Hepatocyte (in vitro differentiated cells): ENCODE measurements at regions not wholly inside any gene's neighbourhood (a gene's known extent, or its start where the extent isn't known, plus 50 kb on each side); places are given as distances from the start of the nearest gene placed in this dataset.
"Not testable (repeated sequence)": the region's sequence is repeated elsewhere in the genome, so short reads cannot be mapped to it uniquely, and the experiment has no call there.

Experiments
- DNase-seq: peaks from one replicate; pipeline ENCODE4 v3.0.0-alpha.2; 2016; ENCODE audit warnings: low spot score
- H2AFZ ChIP-seq: fragments of 200-600 bp; sonication (generic); 2 replicates; pipeline ENCODE4 v1.6.0; 2016; ENCODE audit warnings: antibody characterized with exemption, mild to moderate bottlenecking
- H3K27ac ChIP-seq: fragments of 200-600 bp; sonication (generic); 2 replicates; pipeline ENCODE4 v1.5.1; 2016; ENCODE audit warnings: mild to moderate bottlenecking
- H3K27me3 ChIP-seq: fragments of 200-600 bp; sonication (generic); 2 replicates; pipeline ENCODE4 v1.6.1; 2016
- H3K36me3 ChIP-seq: fragments of 200-600 bp; sonication (generic); replicated peaks from 2 replicates; pipeline ENCODE4 v1.5.1; 2016; ENCODE audit warnings: low read depth; ENCODE audit not compliant: insufficient read depth
- H3K4me1 ChIP-seq: fragments of 200-600 bp; sonication (generic); 2 replicates; pipeline ENCODE4 v1.5.1; 2016; ENCODE audit warnings: mild to moderate bottlenecking, moderate library complexity; ENCODE audit not compliant: insufficient read depth
- H3K4me2 ChIP-seq: fragments of 200-600 bp; sonication (generic); 2 replicates; pipeline ENCODE4 v1.6.0; 2016
- H3K4me3 ChIP-seq: fragments of 200-600 bp; sonication (generic); 2 replicates; pipeline ENCODE4 v1.5.1; 2016; ENCODE audit warnings: mild to moderate bottlenecking
- H3K79me2 ChIP-seq: fragments of 200-600 bp; sonication (generic); 2 replicates; pipeline ENCODE4 v1.6.0; 2017; ENCODE audit warnings: mild to moderate bottlenecking
- H3K9me2 ChIP-seq: fragments of 200-600 bp; sonication (generic); replicated peaks from 2 replicates; pipeline ENCODE4 v1.6.0; 2017; ENCODE audit warnings: mild to moderate bottlenecking; ENCODE audit not compliant: insufficient read depth
- H3K9me3 ChIP-seq: fragments of 200-600 bp; sonication (generic); 2 replicates; pipeline ENCODE4 v1.5.1; 2016; ENCODE audit warnings: low read depth, mild to moderate bottlenecking
- H4K20me1 ChIP-seq: fragments of 200-600 bp; sonication (generic); 2 replicates; pipeline ENCODE4 v1.6.0; 2016; ENCODE audit warnings: mild to moderate bottlenecking; ENCODE audit not compliant: insufficient read depth, poor library complexity, severe bottlenecking
- EZH2 ChIP-seq: fragments of 200-600 bp; sonication (generic); IDR thresholded peaks from 2 replicates; pipeline ENCODE4 v1.6.1; 2016; ENCODE audit warnings: antibody characterized with exemption, mild to moderate bottlenecking, borderline replicate concordance
- EZH2phosphoT487 ChIP-seq: fragments of 200-600 bp; sonication (generic); IDR thresholded peaks from one replicate; pipeline ENCODE4 v1.6.1; 2018; ENCODE audit warnings: antibody characterized with exemption, mild to moderate bottlenecking, low read depth, moderate library complexity; ENCODE audit not compliant: unreplicated experiment, severe bottlenecking
- WGBS: methylation state at CpG from one replicate; pipeline ENCODE4 v1.1.6; 2016; ENCODE audit warnings: low lambda C conversion rate; ENCODE audit errors: missing lambda C conversion rate; 5-methylcytosine and 5-hydroxymethylcytosine counted together
- TF ChIP-seq, protein P1 (sequence below): fragments of 200-600 bp; sonication (generic); IDR thresholded peaks from 2 replicates; pipeline ENCODE4 v1.5.1; 2016; ENCODE audit warnings: antibody characterized with exemption, mild to moderate bottlenecking; ENCODE audit not compliant: poor library complexity

GRCh38 chr10:27344568-27345454 is 104.2 kb upstream of the ACBD5 start:
- TF ChIP-seq, protein P1, sequence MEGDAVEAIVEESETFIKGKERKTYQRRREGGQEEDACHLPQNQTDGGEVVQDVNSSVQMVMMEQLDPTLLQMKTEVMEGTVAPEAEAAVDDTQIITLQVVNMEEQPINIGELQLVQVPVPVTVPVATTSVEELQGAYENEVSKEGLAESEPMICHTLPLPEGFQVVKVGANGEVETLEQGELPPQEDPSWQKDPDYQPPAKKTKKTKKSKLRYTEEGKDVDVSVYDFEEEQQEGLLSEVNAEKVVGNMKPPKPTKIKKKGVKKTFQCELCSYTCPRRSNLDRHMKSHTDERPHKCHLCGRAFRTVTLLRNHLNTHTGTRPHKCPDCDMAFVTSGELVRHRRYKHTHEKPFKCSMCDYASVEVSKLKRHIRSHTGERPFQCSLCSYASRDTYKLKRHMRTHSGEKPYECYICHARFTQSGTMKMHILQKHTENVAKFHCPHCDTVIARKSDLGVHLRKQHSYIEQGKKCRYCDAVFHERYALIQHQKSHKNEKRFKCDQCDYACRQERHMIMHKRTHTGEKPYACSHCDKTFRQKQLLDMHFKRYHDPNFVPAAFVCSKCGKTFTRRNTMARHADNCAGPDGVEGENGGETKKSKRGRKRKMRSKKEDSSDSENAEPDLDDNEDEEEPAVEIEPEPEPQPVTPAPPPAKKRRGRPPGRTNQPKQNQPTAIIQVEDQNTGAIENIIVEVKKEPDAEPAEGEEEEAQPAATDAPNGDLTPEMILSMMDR, result no peak
- TF ChIP-seq EZH2phosphoT487, result no peak
- no peak for TF ChIP-seq EZH2
- no peak overlapping the region for H2AFZ ChIP-seq

GRCh38 chr10:27341001-27341400 is 100.4 kb upstream of the ACBD5 start:
- no peaks in the 10 kb centered on the region for H3K9me2 ChIP-seq
- H3K4me2 ChIP-seq, result no peak overlapping the region
- H3K79me2 ChIP-seq, result no peaks in the 10 kb centered on the region
- DNase-seq, result no peak
- H2AFZ ChIP-seq, result no peak overlapping the region
- H3K27me3 ChIP-seq, result peaks cover 3% of the 10 kb centered on the region
- H4K20me1 ChIP-seq, result no peaks in the 10 kb centered on the region
- no peak overlapping the region for H3K27ac ChIP-seq
- TF ChIP-seq EZH2phosphoT487 (no peak), EZH2 (no peak)
- TF ChIP-seq, protein P1, result no peak
- peaks cover 6% of the 10 kb centered on the region for H3K4me1 ChIP-seq
- H3K9me3 ChIP-seq, result no peaks in the 10 kb centered on the region
- H3K4me3 ChIP-seq, result no peak overlapping the region
- H3K36me3 ChIP-seq, result no peaks in the 10 kb centered on the region
- WGBS, result 28% methylated on average over 3 of the region's 3 CpGs

More at GRCh38 chr10:27344568-27345454, 104.2 kb upstream of the ACBD5 start:
- no peaks in the 10 kb centered on the region for H3K79me2 ChIP-seq
- H3K9me2 ChIP-seq, result no peaks in the 10 kb centered on the region
- H3K4me1 ChIP-seq, result peaks cover 6% of the 10 kb centered on the region
- H3K27me3 ChIP-seq, result peaks cover 3% of the 10 kb centered on the region
- H3K4me3 ChIP-seq, result no peak overlapping the region
- no peak for DNase-seq
- WGBS, result 70% methylated on average over 8 of the region's 8 CpGs
- no peaks in the 10 kb centered on the region for H3K36me3 ChIP-seq
- no peaks in the 10 kb centered on the region for H4K20me1 ChIP-seq
- H3K4me2 ChIP-seq, result no peak overlapping the region
- H3K9me3 ChIP-seq, result no peaks in the 10 kb centered on the region
- no peak overlapping the region for H3K27ac ChIP-seq

DNA sequence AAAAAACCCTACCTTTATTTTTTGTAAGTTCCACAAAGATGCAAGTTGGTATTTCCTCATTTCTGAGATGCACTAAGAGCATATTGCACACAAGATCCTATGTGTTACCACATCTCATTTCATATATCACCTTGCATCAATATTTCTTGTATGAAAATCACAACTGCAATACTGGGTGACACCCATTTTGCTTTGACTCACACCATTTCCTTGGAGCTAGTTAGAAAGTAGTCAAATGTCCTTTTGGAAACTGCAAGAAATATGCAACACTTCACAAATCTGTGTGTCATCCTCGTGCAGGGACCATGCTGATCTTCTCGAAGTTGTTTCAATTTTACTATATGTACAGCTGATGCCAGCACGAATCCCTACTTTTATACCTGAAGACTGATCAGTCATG is 94.6 kb upstream of the ACBD5 start:
- H3K36me3 ChIP-seq, H3K79me2 ChIP-seq, H3K4me3 ChIP-seq, H2AFZ ChIP-seq, H3K27ac ChIP-seq, H4K20me1 ChIP-seq, H3K27me3 ChIP-seq, H3K4me1 ChIP-seq, H3K4me2 ChIP-seq, H3K9me3 ChIP-seq, H3K9me2 ChIP-seq, DNase-seq: not testable (repeated sequence)
- WGBS, result 89% methylated on average over 3 of the region's 3 CpGs

- no peak for DNase-seq
- H3K36me3 ChIP-seq, result no peaks in the 10 kb centered on the region
- no peaks in the 10 kb centered on the region for H3K9me3 ChIP-seq
- no peak overlapping the region for H3K27ac ChIP-seq
- no peaks in the 10 kb centered on the region for H4K20me1 ChIP-seq
- H3K79me2 ChIP-seq, result no peaks in the 10 kb centered on the region
- H3K4me2 ChIP-seq, result no peak overlapping the region
- WGBS, result 84% methylated on average over 3 of the region's 3 CpGs
- H3K4me1 ChIP-seq, result no peaks in the 10 kb centered on the region
- TF ChIP-seq EZH2, result no peak
- no peak for TF ChIP-seq EZH2phosphoT487
- TF ChIP-seq, protein P1, result no peak
- no peaks in the 10 kb centered on the region for H3K27me3 ChIP-seq
- H2AFZ ChIP-seq, result no peak overlapping the region
- H3K4me3 ChIP-seq, result no peak overlapping the region
- H3K9me2 ChIP-seq, result no peaks in the 10 kb centered on the region
Observed at GRCh38 chr10:27330074-27330473, 89.5 kb upstream of the ACBD5 start.
